GM13976 (cell line): ENCODE measurements at regions not wholly inside any gene's neighbourhood (a gene's known extent, or its start where the extent isn't known, plus 50 kb on each side); places are given as distances from the start of the nearest gene placed in this dataset.
A peak's percentile ranks its signal among the peaks of the same experiment; 100 is the strongest.
"Not testable (repeated sequence)": the region's sequence is repeated elsewhere in the genome, so short reads cannot be mapped to it uniquely, and the experiment has no call there.

ENCODE experiments used
- DNase-seq: peaks from one replicate; pipeline ENCODE4 v3.0.0; 2012; ENCODE audit warnings: low spot score
- CTCF ChIP-seq: IDR thresholded peaks from 2 replicates; pipeline ENCODE4 v1.5.1; 2012; ENCODE audit warnings: borderline replicate concordance, mild to moderate bottlenecking; ENCODE audit not compliant: insufficient read depth; ENCODE audit errors: extremely low read depth, missing control alignments, control extremely low read depth
- in situ Hi-C: fragments of 300-500 bp; cut with MboI; formaldehyde crosslinking; loops from one replicate; pipeline ENCODE4 v1.12.0; 2022; ENCODE audit warnings: low sequenced_read_pairs, mixed read lengths, inconsistent platforms; ENCODE audit not compliant: unreplicated experiment

- DNase-seq: no peak
- no peak for TF ChIP-seq CTCF
- in situ Hi-C loops: loop anchor here (5.0 kb wide), 1 partner anchor 85 kb away; no protein-coding TSS in a partner anchor
Observed at GRCh38 chr9:33722359-33722675, 73.0 kb upstream of the PRSS3 start.

- no peak for TF ChIP-seq CTCF
- no peak for DNase-seq
- in situ Hi-C loops: no loop called here
Observed at GRCh38 chr9:33728613-33729012, 66.7 kb upstream of the PRSS3 start.

GRCh38 chr9:33731142-33731541 lies 64.2 kb upstream of the PRSS3 start:
- in situ Hi-C loops: no loop called here
- no peak for DNase-seq
- no peak for TF ChIP-seq CTCF

GRCh38 chr9:33731625-33732024 lies 63.7 kb upstream of the PRSS3 start:
- TF ChIP-seq CTCF: no peak
- in situ Hi-C loops: no loop called here

GRCh38 chr9:33734247-33734940 lies 61.0 kb upstream of the PRSS3 start:
- in situ Hi-C loops, DNase-seq: not testable (repeated sequence)

More at GRCh38 chr9:33731625-33732024, 63.7 kb upstream of the PRSS3 start:
- DNase-seq: no peak

- in situ Hi-C loops, DNase-seq: not testable (repeated sequence)
Observed at GRCh38 chr9:33734941-33735835, 60.2 kb upstream of the PRSS3 start.

- DNase-seq: no peak
- peak; percentile 47 for TF ChIP-seq CTCF
- in situ Hi-C loops: no loop called here
Observed at GRCh38 chr9:33737811-33738606, 57.4 kb upstream of the PRSS3 start.
